NT2/D1 (cell line): ENCODE measurements at regions not wholly inside any gene's neighbourhood (a gene's known extent, or its start where the extent isn't known, plus 50 kb on each side); places are given as distances from the start of the nearest gene placed in this dataset.

Experiments
- DNase-seq: peaks from one replicate; pipeline ENCODE4 v3.0.0-alpha.2; 2011; ENCODE audit warnings: low read depth, low spot score
- H3K27me3 ChIP-seq: 2 replicates; pipeline ENCODE4 v1.6.0; 2011; ENCODE audit warnings: mild to moderate bottlenecking; ENCODE audit not compliant: insufficient read length, insufficient read depth
- H3K36me3 ChIP-seq: 2 replicates; pipeline ENCODE4 v1.6.1; 2011; ENCODE audit warnings: mild to moderate bottlenecking, low read length, mixed read lengths; ENCODE audit not compliant: insufficient read depth, insufficient read length
- H3K4me1 ChIP-seq: 2 replicates; pipeline ENCODE4 v1.5.1; 2011; ENCODE audit not compliant: insufficient read depth, insufficient read length
- H3K4me3 ChIP-seq: 2 replicates; pipeline ENCODE4 v1.5.1; 2011; ENCODE audit warnings: low read depth; ENCODE audit not compliant: insufficient read length
- H3K9ac ChIP-seq: 2 replicates; pipeline ENCODE4 v1.6.0; 2011; ENCODE audit warnings: low read depth; ENCODE audit not compliant: insufficient read length
- H3K9me3 ChIP-seq: 2 replicates; pipeline ENCODE4 v1.5.1; 2011; ENCODE audit warnings: mild to moderate bottlenecking, low read length; ENCODE audit not compliant: insufficient read depth
- SUZ12 ChIP-seq: IDR thresholded peaks from 2 replicates; pipeline ENCODE4 v1.6.1; 2011; ENCODE audit not compliant: insufficient read length, insufficient read depth; ENCODE audit errors: extremely low read depth
- YY1 ChIP-seq: IDR thresholded peaks from 2 replicates; pipeline ENCODE4 v1.6.1; 2011; ENCODE audit not compliant: insufficient read length, insufficient read depth
- ZNF274 ChIP-seq: IDR thresholded peaks from 2 replicates; pipeline ENCODE4 v1.6.1; 2011; ENCODE audit warnings: mild to moderate bottlenecking, low read depth, low read length

DNA sequence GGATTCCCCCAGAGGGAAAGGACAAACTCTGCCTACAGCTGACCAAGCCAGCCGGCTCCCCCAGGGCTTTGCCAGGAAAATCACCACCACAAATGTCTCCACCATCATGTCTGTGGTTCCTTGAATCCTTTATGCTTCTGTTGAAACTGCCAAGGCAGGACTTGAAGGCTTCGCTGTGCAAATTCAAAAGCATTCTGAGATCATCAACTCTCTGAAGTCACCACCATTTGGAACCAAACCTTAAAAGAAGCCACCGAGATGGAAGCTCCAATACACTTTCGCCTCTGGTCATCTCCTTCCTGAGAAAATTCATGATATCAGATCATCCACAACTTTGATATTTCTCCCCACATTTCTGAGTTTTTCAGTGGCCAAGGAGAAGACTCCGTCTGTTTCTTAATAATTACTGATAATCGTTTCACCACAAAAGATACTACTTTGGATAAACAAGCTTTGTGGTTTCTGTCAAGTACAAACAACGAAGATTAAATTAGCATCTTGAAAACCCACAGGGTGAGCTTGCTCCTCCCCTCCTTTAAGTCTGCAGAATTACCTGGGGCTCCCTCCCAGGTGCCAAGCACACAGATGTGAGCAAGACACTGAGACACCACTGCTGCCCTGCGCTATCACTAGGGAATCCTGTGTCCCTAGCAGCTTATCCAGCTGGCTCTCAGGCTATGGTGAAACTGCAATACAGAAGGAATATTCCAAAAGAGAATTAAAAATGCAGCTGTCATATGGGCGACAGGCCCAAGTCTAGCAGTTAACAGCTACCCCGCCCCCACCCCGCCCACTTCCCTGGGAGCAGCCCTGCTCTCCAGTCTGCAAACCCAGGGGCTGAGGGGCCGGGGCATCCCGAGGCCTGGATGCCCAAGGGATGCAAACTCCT lies 125.0 kb upstream of the TBL1X start:
- no peak overlapping the region for H3K9ac ChIP-seq

DNA sequence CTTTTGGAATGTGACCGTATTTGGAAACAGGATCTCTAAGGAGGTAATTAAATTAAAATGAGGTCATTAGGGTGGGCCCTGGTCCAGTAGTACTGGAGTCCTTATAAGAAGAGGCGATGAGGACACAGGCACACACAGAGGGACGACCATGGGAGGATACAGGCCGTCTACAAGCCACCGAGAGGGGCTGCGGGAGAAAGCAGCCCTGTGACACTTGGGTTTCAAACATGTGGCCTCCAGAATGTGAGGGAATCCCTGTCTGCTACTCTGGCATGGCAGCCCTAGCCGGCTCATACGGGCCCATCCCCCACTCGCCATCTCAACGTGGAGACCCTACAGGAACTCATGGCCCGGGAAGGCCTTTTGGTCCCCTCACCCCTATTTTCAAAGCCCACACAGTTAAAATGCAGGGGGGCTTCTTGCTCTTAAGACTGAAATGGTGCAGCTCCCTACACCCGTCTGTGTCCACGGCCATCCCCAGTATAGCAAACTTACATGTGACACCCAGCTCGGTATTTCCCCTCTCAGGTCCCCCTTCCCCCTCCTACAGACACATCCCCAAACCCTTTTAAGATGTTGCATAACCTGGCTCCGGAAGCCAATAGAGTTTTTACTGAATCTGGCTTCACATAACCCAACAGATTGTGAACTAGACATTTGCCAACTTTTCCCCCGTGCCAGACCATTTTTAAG lies 124.1 kb upstream of the TBL1X start:
- no peak overlapping the region for H3K4me3 ChIP-seq
- no peaks in the 10 kb centered on the region for H3K9me3 ChIP-seq
- TF ChIP-seq YY1 (no peak), SUZ12 (no peak), ZNF274 (no peak)
- no peaks in the 10 kb centered on the region for H3K36me3 ChIP-seq
- no peak for DNase-seq
- H3K9ac ChIP-seq: no peak overlapping the region
- peaks cover 6% of the 10 kb centered on the region for H3K4me1 ChIP-seq
- no peaks in the 10 kb centered on the region for H3K27me3 ChIP-seq

More for the DNA sequence above, 125.0 kb upstream of the TBL1X start:
- no peaks in the 10 kb centered on the region for H3K36me3 ChIP-seq
- H3K4me3 ChIP-seq: no peak overlapping the region
- no peaks in the 10 kb centered on the region for H3K27me3 ChIP-seq
- DNase-seq: no peak
- H3K9me3 ChIP-seq: no peaks in the 10 kb centered on the region
- H3K4me1 ChIP-seq: peaks cover 6% of the 10 kb centered on the region
- TF ChIP-seq SUZ12: no peak
- no peak for TF ChIP-seq YY1
- no peak for TF ChIP-seq ZNF274

DNA sequence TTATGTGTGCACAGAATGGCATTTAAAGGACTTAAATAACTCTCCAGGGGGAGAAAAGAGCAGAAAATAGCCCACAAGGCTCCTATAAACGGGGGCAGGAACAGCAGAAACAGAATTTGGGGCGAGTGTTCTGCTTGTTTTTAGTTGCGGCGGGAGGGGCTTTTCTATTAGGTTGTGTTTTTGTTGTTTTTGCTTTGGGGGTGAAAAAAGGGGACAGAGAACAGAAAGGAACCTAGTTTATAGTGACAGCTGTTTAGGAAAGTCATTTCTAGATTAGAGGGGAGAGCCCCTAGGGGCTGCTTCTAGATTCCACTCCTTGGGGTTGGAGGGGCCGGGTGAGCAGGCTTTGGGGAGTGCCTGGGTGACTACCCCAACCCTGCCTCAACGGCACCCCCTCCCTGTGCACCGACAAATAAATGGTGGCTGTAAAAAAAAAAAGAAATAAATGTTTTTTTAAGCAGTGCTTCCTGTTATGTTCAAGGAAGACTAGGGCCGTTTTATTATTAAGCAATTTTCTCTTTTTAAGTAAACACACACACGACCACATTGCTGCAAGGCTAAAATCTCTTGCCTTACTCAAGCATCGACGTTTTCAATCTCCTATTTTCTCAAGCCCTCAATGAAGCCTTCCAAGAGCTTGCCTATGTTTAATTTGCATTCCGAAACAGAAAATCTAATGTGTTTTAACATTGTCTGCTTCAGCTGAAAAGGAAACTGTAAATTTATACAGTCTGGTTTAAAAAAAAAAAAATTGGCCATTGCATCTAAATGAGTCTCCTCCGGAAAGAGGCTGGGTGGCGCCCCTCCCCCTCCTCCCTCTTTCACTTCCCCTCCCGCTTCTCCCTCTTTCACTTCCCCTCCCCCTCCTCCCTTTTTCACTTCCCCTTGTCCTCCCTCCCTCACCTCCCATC lies 123.3 kb upstream of the TBL1X start:
- DNase-seq: no peak
- no peak overlapping the region for H3K9ac ChIP-seq
- no peak overlapping the region for H3K4me3 ChIP-seq

DNA sequence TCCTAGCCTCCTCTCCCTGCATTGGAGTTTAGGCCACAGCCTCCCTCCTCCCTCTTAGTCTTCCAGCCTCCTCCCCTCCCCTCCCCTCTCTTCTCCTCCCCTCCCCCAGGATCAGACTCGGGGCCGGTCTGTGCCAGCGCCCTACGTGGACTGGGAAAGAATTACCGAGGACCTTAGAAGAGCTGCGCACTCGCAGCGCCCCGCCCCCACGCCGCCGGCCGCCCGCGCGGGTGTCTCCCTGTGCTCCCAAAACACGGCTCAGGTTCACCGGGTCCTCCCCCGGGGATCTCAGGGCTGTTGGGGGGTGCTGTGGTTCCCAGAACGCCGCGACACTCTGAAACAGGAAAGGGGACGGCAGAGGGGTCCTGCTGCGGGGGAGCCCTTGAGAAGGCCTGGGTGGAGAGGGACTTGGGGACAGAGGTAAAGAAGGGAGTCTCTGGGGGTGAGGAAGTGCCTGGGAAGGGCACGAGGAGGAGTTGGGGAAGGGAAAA lies 122.3 kb upstream of the TBL1X start:
- peaks cover 4% of the 10 kb centered on the region for H3K4me1 ChIP-seq
- DNase-seq: peak; percentile 76
- H3K9ac ChIP-seq: peak overlapping the region; percentile 51
- no peaks in the 10 kb centered on the region for H3K27me3 ChIP-seq
- no peaks in the 10 kb centered on the region for H3K36me3 ChIP-seq
- peak overlapping the region; percentile 53 for H3K4me3 ChIP-seq
- no peak for TF ChIP-seq SUZ12
- TF ChIP-seq ZNF274: no peak
- TF ChIP-seq YY1: no peak
- no peaks in the 10 kb centered on the region for H3K9me3 ChIP-seq

More for the DNA sequence above, 123.3 kb upstream of the TBL1X start:
- Histone ChIP-seq H3K9me3 (no peaks in the 10 kb centered on the region), H3K36me3 (no peaks in the 10 kb centered on the region), H3K4me1 (peaks cover 6% of the 10 kb centered on the region), H3K27me3 (no peaks in the 10 kb centered on the region)
- no peak for TF ChIP-seq SUZ12
- no peak for TF ChIP-seq ZNF274
- no peak for TF ChIP-seq YY1

DNA sequence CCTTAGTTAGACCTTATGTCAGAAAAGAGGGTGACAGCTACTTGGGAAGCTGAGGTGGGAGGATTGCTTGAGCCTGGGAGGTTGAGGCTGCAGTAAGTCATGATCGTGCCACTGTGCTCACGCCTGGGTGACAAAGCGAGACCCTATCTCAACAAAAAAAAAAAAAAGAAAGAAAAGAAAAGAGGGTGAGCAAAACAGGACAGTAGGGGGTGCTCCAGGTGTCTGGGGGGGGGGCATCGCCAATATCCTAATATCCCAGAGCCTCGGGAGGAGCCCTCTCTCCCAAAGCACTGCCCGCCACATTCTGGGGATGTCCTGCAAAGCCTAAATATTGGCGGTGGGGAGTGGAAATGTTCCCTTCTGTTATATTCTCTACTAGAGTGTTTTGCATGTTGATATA lies 120.9 kb upstream of the TBL1X start:
- no peak overlapping the region for H3K4me3 ChIP-seq
- no peak for TF ChIP-seq YY1
- TF ChIP-seq SUZ12: no peak
- no peak for TF ChIP-seq ZNF274
- DNase-seq: no peak
- H3K4me1 ChIP-seq: peaks cover 4% of the 10 kb centered on the region
- H3K9me3 ChIP-seq: no peaks in the 10 kb centered on the region
- no peaks in the 10 kb centered on the region for H3K27me3 ChIP-seq
- H3K36me3 ChIP-seq: no peaks in the 10 kb centered on the region
- no peak overlapping the region for H3K9ac ChIP-seq

DNA sequence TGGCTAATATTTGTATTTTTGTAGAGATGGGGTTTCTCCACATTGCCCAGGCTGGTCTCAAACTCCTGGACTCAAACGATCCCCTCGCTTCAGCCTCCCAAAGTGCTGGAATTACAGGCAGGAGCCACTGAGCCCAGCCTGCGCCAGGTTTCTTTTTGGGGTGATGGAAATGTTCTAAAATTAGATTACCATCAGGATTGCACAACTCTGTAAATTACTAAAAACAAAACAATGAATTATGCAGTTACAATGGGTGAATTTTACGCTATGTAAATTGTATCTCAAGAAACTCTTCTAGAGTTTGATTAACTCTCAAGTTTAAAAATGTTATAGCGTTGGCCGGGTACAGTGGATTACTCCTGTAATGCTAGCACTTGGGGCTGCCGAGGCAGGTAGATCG lies 118.9 kb upstream of the TBL1X start:
- peaks cover 3% of the 10 kb centered on the region for H3K4me1 ChIP-seq

More for the DNA sequence above, 118.9 kb upstream of the TBL1X start:
- no peak for DNase-seq
- TF ChIP-seq SUZ12: no peak
- TF ChIP-seq YY1: no peak
- TF ChIP-seq ZNF274: no peak
- Histone ChIP-seq H3K36me3 (no peaks in the 10 kb centered on the region), H3K9me3 (no peaks in the 10 kb centered on the region), H3K4me3 (no peak overlapping the region), H3K9ac (no peak overlapping the region), H3K27me3 (no peaks in the 10 kb centered on the region)
